NB4 (cell line): ENCODE measurements at regions not wholly inside any gene's neighbourhood (a gene's known extent, or its start where the extent isn't known, plus 50 kb on each side); places are given as distances from the start of the nearest gene placed in this dataset.

Experiments used
- POLR2A ChIP-seq: IDR thresholded peaks from 2 replicates; pipeline ENCODE4 v1.6.1; 2011; ENCODE audit warnings: mild to moderate bottlenecking; ENCODE audit not compliant: insufficient read length; ENCODE audit errors: extremely low read depth
- TF ChIP-seq, protein P1 (sequence below): IDR thresholded peaks from one replicate; pipeline ENCODE4 v1.5.1; 2012; ENCODE audit warnings: low read depth, low read length

DNA sequence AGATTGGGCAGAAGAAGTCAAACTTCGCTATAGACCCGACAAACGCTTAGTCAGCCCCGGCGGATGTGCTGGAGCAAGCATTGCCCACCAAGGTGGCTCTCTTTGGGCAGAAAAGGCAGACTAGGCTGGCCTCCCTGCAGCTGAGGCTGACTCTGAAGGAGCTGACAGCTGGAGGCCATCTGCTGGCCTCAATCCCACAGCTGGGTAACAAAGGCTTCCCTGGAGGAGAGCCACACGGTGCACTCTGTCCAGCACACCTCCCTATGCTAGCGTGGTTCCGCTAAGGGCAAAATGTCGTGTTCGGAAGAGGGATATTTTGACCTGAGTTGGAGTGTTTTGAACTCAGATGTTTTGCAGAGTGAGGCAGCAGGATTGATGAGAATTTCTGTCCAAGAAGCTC, 103.5 kb upstream of the PTCH1 start:
- TF ChIP-seq, protein P1, sequence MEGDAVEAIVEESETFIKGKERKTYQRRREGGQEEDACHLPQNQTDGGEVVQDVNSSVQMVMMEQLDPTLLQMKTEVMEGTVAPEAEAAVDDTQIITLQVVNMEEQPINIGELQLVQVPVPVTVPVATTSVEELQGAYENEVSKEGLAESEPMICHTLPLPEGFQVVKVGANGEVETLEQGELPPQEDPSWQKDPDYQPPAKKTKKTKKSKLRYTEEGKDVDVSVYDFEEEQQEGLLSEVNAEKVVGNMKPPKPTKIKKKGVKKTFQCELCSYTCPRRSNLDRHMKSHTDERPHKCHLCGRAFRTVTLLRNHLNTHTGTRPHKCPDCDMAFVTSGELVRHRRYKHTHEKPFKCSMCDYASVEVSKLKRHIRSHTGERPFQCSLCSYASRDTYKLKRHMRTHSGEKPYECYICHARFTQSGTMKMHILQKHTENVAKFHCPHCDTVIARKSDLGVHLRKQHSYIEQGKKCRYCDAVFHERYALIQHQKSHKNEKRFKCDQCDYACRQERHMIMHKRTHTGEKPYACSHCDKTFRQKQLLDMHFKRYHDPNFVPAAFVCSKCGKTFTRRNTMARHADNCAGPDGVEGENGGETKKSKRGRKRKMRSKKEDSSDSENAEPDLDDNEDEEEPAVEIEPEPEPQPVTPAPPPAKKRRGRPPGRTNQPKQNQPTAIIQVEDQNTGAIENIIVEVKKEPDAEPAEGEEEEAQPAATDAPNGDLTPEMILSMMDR = no peak
- TF ChIP-seq POLR2A = no peak
